K562 (cell line): ENCODE measurements at regions not wholly inside any gene's neighbourhood (a gene's known extent, or its start where the extent isn't known, plus 50 kb on each side); places are given as distances from the start of the nearest gene placed in this dataset.

ENCODE experiments used
- ATAC-seq: fragments of 200-7000 bp; cut with Tn5 transposase; 3 replicates; pipeline ENCODE4 v1.9.1; 2020; ENCODE audit warnings: moderate library complexity
- BruUV-seq: library from RNA; stranded (reverse); fragments of 400-500 nt; replicated peaks from 2 replicates; lab custom pipeline; 2021; lab: Mats Ljungman, UMichigan
- CTCF ChIA-PET: fragments of 300-600 bp; formaldehyde crosslinking; extraction: SDS; loops from one replicate; lab custom pipeline; 2021; ENCODE audit warnings: low intra/inter-chr PET ratio; lab: Yijun Ruan, JAX
- POLR2A ChIA-PET: fragments of 300-600, 350-650 bp; sonication (Branson Sonifier 250); formaldehyde crosslinking; extraction: SDS; loops from one replicate; lab custom pipeline; 2021; ENCODE audit warnings: antibody characterized with exemption, inconsistent platforms; lab: Yijun Ruan, JAX
- DNase-seq, 4 experiments: peaks; one replicate each; pipeline versions ENCODE4 v3.0.0 to v3.0.0-alpha.2; 2011 to 2018; ENCODE audit warnings: low spot score in 3 of 4, mixed read lengths in 3 of 4; ENCODE audit errors: extremely low read depth in 1 of 4
- FAIRE-seq: peaks from 2 replicates; lab custom pipeline; 2011; peaks lifted over from hg19 to GRCh38; lab: Jason Lieb, UNC
- H2AFZ ChIP-seq: 2 replicates; pipeline ENCODE4 v1.6.0; 2011; ENCODE audit warnings: low read depth, low read length, control low read depth, inconsistent platforms
- H3K27ac ChIP-seq: fragments of 200-600 bp; 3 replicates; pipeline ENCODE4 v1.8.0; 2011; ENCODE audit warnings: low read depth, mild to moderate bottlenecking, control low read depth, inconsistent platforms, low read length, moderate library complexity, mixed read lengths; ENCODE audit errors: extremely low read depth
- H3K27me3 ChIP-seq, 2 experiments: fragments of 300-600 bp in 1 of 2; 2 replicates in 1 of 2; 3 replicates in 1 of 2; pipeline versions ENCODE4 v1.6.0 to v1.8.0; 2011; ENCODE audit warnings: inconsistent platforms in 2 of 2, low read length in 2 of 2, mild to moderate bottlenecking in 1 of 2, mixed read lengths in 1 of 2, moderate library complexity in 1 of 2; ENCODE audit not compliant: control insufficient read depth in 2 of 2, insufficient read depth in 2 of 2
- H3K36me3 ChIP-seq: fragments of 300-600 bp; 3 replicates; pipeline ENCODE4 v1.8.0; 2011; ENCODE audit warnings: mild to moderate bottlenecking, low read length, inconsistent platforms; ENCODE audit not compliant: control insufficient read depth, insufficient read depth
- H3K4me1 ChIP-seq, 2 experiments: fragments of 200-600 bp in 1 of 2; replicated peaks in 1 of 2; 2 replicates in 1 of 2; 3 replicates in 1 of 2; pipeline versions ENCODE4 v1.5.1 to v1.8.0; 2011; ENCODE audit warnings: inconsistent platforms in 2 of 2, low read length in 2 of 2, mild to moderate bottlenecking in 1 of 2, mixed read lengths in 1 of 2, moderate library complexity in 1 of 2; ENCODE audit not compliant: control insufficient read depth in 2 of 2, insufficient read depth in 2 of 2
- H3K4me2 ChIP-seq: 2 replicates; pipeline ENCODE4 v1.6.1; 2011; ENCODE audit warnings: low read length, control low read depth, inconsistent platforms, mixed read lengths; ENCODE audit not compliant: insufficient read depth
- H3K4me3 ChIP-seq: fragments of 200-600 bp; sonication (generic), shearing (Covaris generic); 2 replicates; pipeline ENCODE4 v1.5.1; 2016; ENCODE audit warnings: control low read depth, inconsistent platforms
- H3K79me2 ChIP-seq: fragments of 200-600 bp; 3 replicates; pipeline ENCODE4 v1.8.0; 2011; ENCODE audit warnings: low read length, inconsistent platforms; ENCODE audit not compliant: control insufficient read depth, insufficient read depth
- H3K9ac ChIP-seq, 2 experiments: 2 replicates each; pipeline versions ENCODE4 v1.6.0 to v1.6.1; 2011; ENCODE audit warnings: low read depth in 2 of 2, low read length in 2 of 2, control low read depth in 1 of 2, inconsistent platforms in 1 of 2, mild to moderate bottlenecking in 1 of 2, mixed read lengths in 1 of 2; ENCODE audit not compliant: insufficient read depth in 1 of 2
- H3K9me1 ChIP-seq: one replicate; pipeline ENCODE4 v1.6.0; 2011; ENCODE audit warnings: inconsistent platforms, mild to moderate bottlenecking, low read length, moderate library complexity; ENCODE audit not compliant: control insufficient read depth, insufficient read depth
- H3K9me3 ChIP-seq: replicated peaks from 2 replicates; pipeline ENCODE4 v1.5.1; 2011; ENCODE audit warnings: low read depth, low read length, inconsistent platforms; ENCODE audit not compliant: control insufficient read depth, insufficient read depth
- H4K20me1 ChIP-seq: replicated peaks from 2 replicates; pipeline ENCODE4 v1.6.1; 2011; ENCODE audit warnings: low read length, inconsistent platforms, mixed read lengths; ENCODE audit not compliant: control insufficient read depth, insufficient read depth
- TARDBP ChIP-seq: fragments of 450-650 bp; IDR thresholded peaks from 2 replicates; pipeline ENCODE4 v1.6.1; 2016
- ZBTB8A ChIP-seq: fragments of 450-650 bp; IDR thresholded peaks from 2 replicates; pipeline ENCODE4 v1.6.1; 2018; ENCODE audit warnings: mild to moderate bottlenecking, moderate library complexity; ENCODE audit not compliant: partially characterized antibody
- WGBS: fragments of 100-300 bp; shearing (Covaris generic); methylation state at CpG from one replicate; pipeline ENCODE4 v1.1.6; 2016; ENCODE audit warnings: low coverage, mixed read lengths; ENCODE audit not compliant: insufficient coverage; ENCODE audit errors: missing lambda C conversion rate; 5-methylcytosine and 5-hydroxymethylcytosine counted together
- in situ Hi-C: fragments of 300-500 bp; cut with MboI; formaldehyde crosslinking; loops from 4 replicates; pipeline ENCODE4 v1.15.0; 2018; ENCODE audit warnings: inconsistent platforms, mixed read lengths
- intact Hi-C: fragments of 100-400 bp; cut with micrococcal nuclease; formaldehyde crosslinking; loops from 2 replicates; pipeline ENCODE4 v1.14.2; 2022
- TF ChIP-seq, protein P1 (sequence below): IDR thresholded peaks from 2 replicates; pipeline ENCODE4 v1.6.1; 2014; ENCODE audit warnings: antibody characterized with exemption
- TF ChIP-seq, protein P2 (sequence below): fragments of 250-450 bp; sonication (Bioruptor Pico); IDR thresholded peaks from 2 replicates; pipeline ENCODE4 v1.4.0; 2020; ENCODE audit warnings: mild to moderate bottlenecking, moderate library complexity

DNA sequence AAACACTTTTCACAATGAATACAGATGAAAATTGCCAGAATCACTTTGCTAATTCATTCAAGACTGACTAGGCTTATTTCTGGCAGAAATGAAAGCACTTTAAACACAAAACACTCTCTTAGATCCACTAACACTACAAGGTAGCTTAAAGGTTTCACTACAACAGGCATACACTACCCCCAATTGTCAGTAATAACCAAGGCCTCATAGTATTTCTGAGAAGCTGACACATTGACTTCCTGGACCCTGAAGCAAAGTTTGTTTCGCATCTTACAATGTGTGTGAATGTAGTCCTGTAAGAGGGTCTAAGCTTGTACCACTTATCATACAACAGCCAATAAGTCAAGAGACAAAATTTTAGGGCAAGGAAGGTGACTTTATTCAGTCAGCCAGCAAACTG is 129.9 kb upstream of the FMR1 start:
- BruUV-seq, result no TSS peak
- Histone ChIP-seq H3K4me2 (no peak overlapping the region), H3K79me2 (no peaks in the 10 kb centered on the region), H3K36me3 (no peaks in the 10 kb centered on the region), H3K9me3 (no peaks in the 10 kb centered on the region), H4K20me1 (no peaks in the 10 kb centered on the region), H3K4me3 (no peak overlapping the region), H3K27ac (no peak overlapping the region), H3K9ac (no peak overlapping the region), H3K9me1 (no peaks in the 10 kb centered on the region), H2AFZ (no peak overlapping the region), H3K4me1 (no peaks in the 10 kb centered on the region), H3K27me3 (no peaks in the 10 kb centered on the region)
- ATAC-seq (no peak), DNase-seq (no peak), FAIRE-seq (no peak)
- ChIA-PET CTCF (no interaction called here), POLR2A (no interaction called here)
- intact Hi-C loops, result no loop called here
- no peak for TF ChIP-seq TARDBP
- TF ChIP-seq, protein P1, sequence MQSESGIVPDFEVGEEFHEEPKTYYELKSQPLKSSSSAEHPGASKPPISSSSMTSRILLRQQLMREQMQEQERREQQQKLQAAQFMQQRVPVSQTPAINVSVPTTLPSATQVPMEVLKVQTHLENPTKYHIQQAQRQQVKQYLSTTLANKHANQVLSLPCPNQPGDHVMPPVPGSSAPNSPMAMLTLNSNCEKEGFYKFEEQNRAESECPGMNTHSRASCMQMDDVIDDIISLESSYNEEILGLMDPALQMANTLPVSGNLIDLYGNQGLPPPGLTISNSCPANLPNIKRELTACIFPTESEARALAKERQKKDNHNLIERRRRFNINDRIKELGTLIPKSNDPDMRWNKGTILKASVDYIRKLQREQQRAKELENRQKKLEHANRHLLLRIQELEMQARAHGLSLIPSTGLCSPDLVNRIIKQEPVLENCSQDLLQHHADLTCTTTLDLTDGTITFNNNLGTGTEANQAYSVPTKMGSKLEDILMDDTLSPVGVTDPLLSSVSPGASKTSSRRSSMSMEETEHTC, result no peak
- TF ChIP-seq, protein P2, sequence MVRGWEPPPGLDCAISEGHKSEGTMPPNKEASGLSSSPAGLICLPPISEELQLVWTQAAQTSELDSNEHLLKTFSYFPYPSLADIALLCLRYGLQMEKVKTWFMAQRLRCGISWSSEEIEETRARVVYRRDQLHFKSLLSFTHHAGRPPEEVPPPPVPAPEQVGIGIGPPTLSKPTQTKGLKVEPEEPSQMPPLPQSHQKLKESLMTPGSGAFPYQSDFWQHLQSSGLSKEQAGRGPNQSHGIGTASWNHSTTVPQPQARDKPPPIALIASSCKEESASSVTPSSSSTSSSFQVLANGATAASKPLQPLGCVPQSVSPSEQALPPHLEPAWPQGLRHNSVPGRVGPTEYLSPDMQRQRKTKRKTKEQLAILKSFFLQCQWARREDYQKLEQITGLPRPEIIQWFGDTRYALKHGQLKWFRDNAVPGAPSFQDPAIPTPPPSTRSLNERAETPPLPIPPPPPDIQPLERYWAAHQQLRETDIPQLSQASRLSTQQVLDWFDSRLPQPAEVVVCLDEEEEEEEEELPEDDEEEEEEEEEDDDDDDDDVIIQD (CRISPR knock-in tag), result no peak
- TF ChIP-seq ZBTB8A, result no peak
- in situ Hi-C loops, result no loop called here
- WGBS, result 0% methylated on average over 1 of the region's 1 CpG
